CD8-positive, alpha-beta memory T cell (primary cell): ENCODE measurements at regions not wholly inside any gene's neighbourhood (a gene's known extent, or its start where the extent isn't known, plus 50 kb on each side); places are given as distances from the start of the nearest gene placed in this dataset.

ENCODE experiments used
- CTCF ChIA-PET: fragments of 350-600 bp; sonication (Branson Sonifier 250); formaldehyde crosslinking; loops from one replicate; lab custom pipeline; 2021; ENCODE audit warnings: antibody characterized with exemption; lab: Charles Lee
- POLR2A ChIA-PET: fragments of 350-600 bp; sonication (Branson Sonifier 250); formaldehyde crosslinking; loops from one replicate; lab custom pipeline; 2021; ENCODE audit warnings: antibody characterized with exemption; lab: Charles Lee
- DNase-seq, 5 donors: peaks; one replicate each; pipeline versions ENCODE4 v3.0.0 to v3.0.0-alpha.2; 2020 to 2022; ENCODE audit warnings: mixed read lengths in 1 of 5
- H3K27ac ChIP-seq: one replicate; pipeline ENCODE4 v1.7.0; 2013; ENCODE audit warnings: low read depth, mild to moderate bottlenecking, low read length, moderate library complexity
- H3K27me3 ChIP-seq: 2 replicates; pipeline ENCODE4 v1.7.0; 2013; ENCODE audit warnings: low read length, mild to moderate bottlenecking; ENCODE audit not compliant: insufficient read depth, poor library complexity, severe bottlenecking
- H3K36me3 ChIP-seq: 2 replicates; pipeline ENCODE4 v1.7.0; 2013; ENCODE audit warnings: mild to moderate bottlenecking, low read length, moderate library complexity; ENCODE audit not compliant: insufficient read depth
- H3K4me1 ChIP-seq: 2 replicates; pipeline ENCODE4 v1.7.0; 2013; ENCODE audit warnings: mild to moderate bottlenecking, low read length, moderate library complexity; ENCODE audit not compliant: insufficient read depth
- H3K4me3 ChIP-seq: 2 replicates; pipeline ENCODE4 v1.7.0; 2013; ENCODE audit warnings: mild to moderate bottlenecking, low read length
- H3K9me3 ChIP-seq: 2 replicates; pipeline ENCODE4 v1.7.0; 2013; ENCODE audit warnings: mild to moderate bottlenecking, low read length
- H3K27ac Mint-ChIP-seq, 8 donors: one replicate each; pipeline ENCODE4 v1.8.0; 2020 to 2021; ENCODE audit warnings: mixed read lengths in 8 of 8, mild to moderate bottlenecking in 6 of 8, inconsistent platforms in 3 of 8, moderate library complexity in 3 of 8
- H3K27me3 Mint-ChIP-seq, 2 donors: one replicate each; pipeline ENCODE4 v1.8.0; 2020 to 2021; ENCODE audit warnings: mixed read lengths in 2 of 2, mild to moderate bottlenecking in 1 of 2, moderate library complexity in 1 of 2
- H3K36me3 Mint-ChIP-seq, 3 donors: one replicate each; pipeline ENCODE4 v1.8.0; 2020 to 2021; ENCODE audit warnings: mixed read lengths in 3 of 3, inconsistent platforms in 1 of 3, mild to moderate bottlenecking in 1 of 3
- H3K4me1 Mint-ChIP-seq, 3 donors: one replicate each; pipeline ENCODE4 v1.8.0; 2020 to 2021; ENCODE audit warnings: mixed read lengths in 3 of 3, inconsistent platforms in 1 of 3, mild to moderate bottlenecking in 1 of 3
- H3K4me3 Mint-ChIP-seq, 7 donors: one replicate each; pipeline ENCODE4 v1.8.0; 2020 to 2021; ENCODE audit warnings: mixed read lengths in 7 of 7, mild to moderate bottlenecking in 6 of 7, moderate library complexity in 4 of 7, inconsistent platforms in 2 of 7
- H3K9me3 Mint-ChIP-seq, 5 donors: one replicate each; pipeline ENCODE4 v1.8.0; 2020 to 2022; ENCODE audit warnings: mixed read lengths in 5 of 5, mild to moderate bottlenecking in 3 of 5, moderate library complexity in 2 of 5, inconsistent platforms in 1 of 5

DNA sequence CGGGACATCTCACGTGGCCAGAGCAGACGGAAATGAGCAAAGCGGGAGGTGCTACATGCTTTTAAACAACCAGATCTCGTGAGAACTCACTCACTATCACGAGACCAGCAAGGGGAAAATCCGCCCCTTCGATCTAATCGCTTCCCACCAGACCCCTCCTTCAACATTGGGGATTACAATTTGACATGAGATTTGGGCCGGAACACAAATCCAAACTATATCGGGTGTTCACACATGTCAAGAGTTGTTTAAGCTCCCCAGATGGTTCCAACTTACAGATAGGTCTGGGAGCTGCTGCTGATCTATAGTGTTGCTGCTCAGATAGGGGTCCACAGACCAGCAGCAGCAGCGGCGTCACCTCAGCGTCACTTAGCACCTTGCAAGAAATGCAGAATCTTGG is 194.9 kb downstream of the GPAM start:
- Mint-ChIP-seq H3K4me1 (no peaks in the 10 kb centered on the region), H3K27ac (peak overlapping the region in 1 of 8 donors; percentile 65), H3K4me3 (no peak overlapping the region), H3K27me3 (peaks cover 0 to 20% of the 10 kb centered on the region in 2 donors), H3K9me3 (peaks cover 0 to 2% (median 0%) of the 10 kb centered on the region in 5 donors), H3K36me3 (no peaks in the 10 kb centered on the region)
- ChIA-PET CTCF (no interaction called here), POLR2A (no interaction called here)
- Histone ChIP-seq H3K27ac (no peak overlapping the region), H3K27me3 (no peaks in the 10 kb centered on the region), H3K4me1 (no peaks in the 10 kb centered on the region), H3K4me3 (no peak overlapping the region), H3K9me3 (no peaks in the 10 kb centered on the region), H3K36me3 (no peaks in the 10 kb centered on the region)
- no peak for DNase-seq

DNA sequence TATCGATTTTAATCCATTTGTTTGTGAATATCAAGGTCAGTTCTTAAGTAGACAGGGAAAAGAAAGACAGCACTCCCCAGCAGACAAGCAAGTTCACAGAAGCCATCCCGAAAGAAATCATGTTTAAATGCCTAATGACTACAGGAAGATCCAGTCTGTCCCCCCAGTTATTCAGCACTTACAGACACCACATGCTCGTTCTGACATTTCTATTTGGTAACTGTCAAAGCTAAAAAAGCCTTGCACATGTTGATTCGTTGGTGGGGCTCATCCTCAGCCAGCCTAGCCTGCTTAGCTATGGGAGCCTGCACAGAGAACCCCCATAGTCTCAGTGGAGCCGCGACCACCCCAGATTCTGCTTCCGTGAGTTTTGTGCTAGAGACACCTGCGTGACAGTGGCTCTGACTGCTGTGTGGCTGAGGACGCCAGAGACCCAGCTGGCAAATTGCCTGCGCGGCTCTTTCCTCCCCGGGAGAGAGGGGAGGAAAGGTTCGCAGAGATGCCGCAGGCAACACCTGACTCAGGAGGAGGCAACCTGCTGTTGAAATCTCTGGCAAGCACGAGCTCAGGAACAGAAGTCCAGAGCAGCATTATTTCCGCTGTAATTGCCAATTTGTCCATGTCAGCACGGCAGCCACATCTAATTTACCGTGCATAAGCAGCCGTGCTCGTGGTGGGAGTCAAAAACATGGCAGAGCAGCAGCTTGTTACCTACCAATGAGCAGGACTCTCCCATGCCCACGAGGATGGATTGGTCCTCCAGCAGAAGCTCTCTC is 194.2 kb downstream of the GPAM start:
- Histone ChIP-seq H3K27me3 (no peaks in the 10 kb centered on the region), H3K36me3 (no peaks in the 10 kb centered on the region), H3K27ac (no peak overlapping the region), H3K9me3 (no peaks in the 10 kb centered on the region), H3K4me3 (no peak overlapping the region), H3K4me1 (no peaks in the 10 kb centered on the region)
- H3K36me3 Mint-ChIP-seq: no peaks in the 10 kb centered on the region
- no peak for DNase-seq
- H3K4me3 Mint-ChIP-seq: no peak overlapping the region
- ChIA-PET POLR2A (no interaction called here), CTCF (no interaction called here)
- no peak overlapping the region for H3K27ac Mint-ChIP-seq
- H3K9me3 Mint-ChIP-seq: peaks cover 0 to 2% (median 0%) of the 10 kb centered on the region in 5 donors
- peaks cover 0 to 20% of the 10 kb centered on the region in 2 donors for H3K27me3 Mint-ChIP-seq
- H3K4me1 Mint-ChIP-seq: no peaks in the 10 kb centered on the region

DNA sequence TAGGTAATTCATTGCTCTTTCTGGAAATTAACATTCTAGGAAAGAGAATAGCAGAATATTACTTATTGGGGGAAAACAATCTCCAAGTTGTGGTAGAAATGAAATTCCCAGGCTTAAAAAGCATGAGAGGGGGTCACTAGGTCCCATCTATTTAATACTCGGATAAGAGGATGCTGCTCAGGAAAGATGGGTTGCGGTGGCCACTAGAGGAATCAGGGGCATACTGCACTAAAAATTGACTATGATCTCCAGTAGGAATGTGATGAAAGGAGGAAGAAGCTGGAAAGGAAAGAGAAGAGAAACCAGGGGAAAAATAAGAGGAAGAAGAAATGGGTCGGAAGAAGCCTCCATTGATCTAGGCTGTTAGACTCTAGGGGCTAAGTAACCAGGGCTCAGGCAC is 192.8 kb downstream of the GPAM start:
- no peaks in the 10 kb centered on the region for H3K9me3 ChIP-seq
- no peaks in the 10 kb centered on the region for H3K4me1 Mint-ChIP-seq
- POLR2A ChIA-PET: no interaction called here
- peaks cover 0 to 2% (median 0%) of the 10 kb centered on the region in 5 donors for H3K9me3 Mint-ChIP-seq
- no peak for DNase-seq
- no peak overlapping the region for H3K4me3 Mint-ChIP-seq
- no peak overlapping the region for H3K4me3 ChIP-seq
- no peaks in the 10 kb centered on the region for H3K4me1 ChIP-seq
- no peaks in the 10 kb centered on the region for H3K36me3 Mint-ChIP-seq
- no peak overlapping the region for H3K27ac ChIP-seq
- H3K27me3 Mint-ChIP-seq: peaks cover under 1 to 23% of the 10 kb centered on the region in 2 donors
- H3K36me3 ChIP-seq: no peaks in the 10 kb centered on the region
- CTCF ChIA-PET: no interaction called here
- no peak overlapping the region for H3K27ac Mint-ChIP-seq
- H3K27me3 ChIP-seq: no peaks in the 10 kb centered on the region

DNA sequence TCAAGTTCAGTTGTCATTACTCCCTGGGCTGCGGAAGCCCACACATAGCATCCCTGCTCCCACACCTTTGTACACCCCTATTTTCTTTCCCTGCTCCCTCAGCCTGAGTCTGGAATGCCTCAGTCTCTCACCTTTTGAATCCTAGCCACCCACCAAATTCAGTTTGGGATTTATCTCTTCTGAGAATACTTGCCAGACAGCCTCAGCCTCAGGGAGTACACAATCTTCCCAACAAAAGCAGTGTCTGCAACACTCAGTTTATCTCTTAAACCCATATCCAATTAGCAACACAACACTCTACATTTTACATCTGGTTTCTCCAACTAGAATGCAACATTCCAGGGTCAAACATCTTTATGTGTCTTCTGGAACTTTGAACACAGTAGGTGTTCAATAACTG is 190.2 kb downstream of the GPAM start:
- H3K4me1 Mint-ChIP-seq: no peaks in the 10 kb centered on the region
- H3K27me3 Mint-ChIP-seq: peaks cover 3 to 26% of the 10 kb centered on the region in 2 donors
- Histone ChIP-seq H3K27me3 (no peaks in the 10 kb centered on the region), H3K4me1 (no peaks in the 10 kb centered on the region), H3K9me3 (no peaks in the 10 kb centered on the region), H3K36me3 (no peaks in the 10 kb centered on the region), H3K27ac (no peak overlapping the region), H3K4me3 (no peak overlapping the region)
- H3K36me3 Mint-ChIP-seq: no peaks in the 10 kb centered on the region
- H3K4me3 Mint-ChIP-seq: no peak overlapping the region
- DNase-seq: no peak
- peaks cover 0 to 3% (median 2%) of the 10 kb centered on the region in 5 donors for H3K9me3 Mint-ChIP-seq
- ChIA-PET POLR2A (no interaction called here), CTCF (no interaction called here)
- no peak overlapping the region for H3K27ac Mint-ChIP-seq

DNA sequence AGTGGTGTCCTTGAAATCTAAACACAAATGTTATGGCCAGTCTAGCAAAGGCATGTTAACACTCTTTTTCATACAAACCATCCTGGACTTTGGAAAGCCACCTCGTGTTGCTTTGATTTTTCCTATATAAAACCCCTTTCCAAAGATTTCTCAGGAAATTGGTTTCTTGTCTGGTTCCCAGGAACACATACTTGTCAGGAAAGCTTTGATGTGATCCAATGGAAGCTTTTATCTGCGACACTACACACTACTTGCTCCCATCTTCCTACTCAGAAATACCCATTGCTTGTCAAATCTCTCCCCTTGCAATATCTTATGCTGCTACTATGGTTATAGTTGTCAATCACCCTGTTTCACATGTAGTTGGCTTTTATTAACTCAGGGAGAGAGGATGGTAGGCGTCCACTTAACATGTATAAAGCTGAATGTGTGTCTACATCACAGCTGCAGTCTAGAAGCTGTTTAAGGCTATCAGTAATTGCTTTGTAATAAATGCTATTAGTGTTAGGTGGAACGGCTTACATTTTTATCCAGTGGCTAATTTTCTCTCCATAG is 189.6 kb downstream of the GPAM start:
- no peak overlapping the region for H3K4me3 ChIP-seq
- H3K27me3 ChIP-seq: no peaks in the 10 kb centered on the region
- no peak overlapping the region for H3K27ac Mint-ChIP-seq
- no peak overlapping the region for H3K4me3 Mint-ChIP-seq
- H3K4me1 ChIP-seq: no peaks in the 10 kb centered on the region
- no peak overlapping the region for H3K27ac ChIP-seq
- peaks cover 0 to 3% (median 2%) of the 10 kb centered on the region in 5 donors for H3K9me3 Mint-ChIP-seq
- H3K4me1 Mint-ChIP-seq: no peaks in the 10 kb centered on the region
- no peak for DNase-seq
- ChIA-PET POLR2A (no interaction called here), CTCF (no interaction called here)
- H3K36me3 ChIP-seq: no peaks in the 10 kb centered on the region
- no peaks in the 10 kb centered on the region for H3K36me3 Mint-ChIP-seq
- H3K27me3 Mint-ChIP-seq: peaks cover 3 to 28% of the 10 kb centered on the region in 2 donors
- H3K9me3 ChIP-seq: no peaks in the 10 kb centered on the region

DNA sequence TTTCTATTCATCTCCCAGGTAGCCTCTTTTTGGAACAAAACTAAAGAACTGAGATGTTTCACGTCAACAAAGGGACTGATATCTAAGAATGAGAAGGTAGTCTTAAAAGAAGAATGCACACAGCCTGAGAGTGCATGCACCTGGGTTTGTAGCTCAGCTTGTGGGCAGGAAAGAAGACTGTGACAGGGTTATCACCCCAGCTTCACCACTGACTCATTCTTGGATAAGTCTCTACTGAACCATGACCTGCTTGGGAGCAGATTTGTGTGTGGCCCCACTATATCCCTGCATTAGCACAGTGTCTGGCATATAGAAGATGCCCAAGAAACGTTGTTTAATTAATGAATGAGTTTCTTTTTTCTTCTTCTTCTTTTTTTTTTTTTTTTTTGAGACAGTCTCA is 187.5 kb downstream of the GPAM start:
- Histone ChIP-seq H3K36me3 (no peaks in the 10 kb centered on the region), H3K27me3 (no peaks in the 10 kb centered on the region), H3K4me1 (no peaks in the 10 kb centered on the region), H3K27ac (no peak overlapping the region), H3K9me3 (no peaks in the 10 kb centered on the region), H3K4me3 (no peak overlapping the region)
- Mint-ChIP-seq H3K4me3 (no peak overlapping the region), H3K27ac (no peak overlapping the region), H3K27me3 (peaks cover 3 to 21% of the 10 kb centered on the region in 2 donors), H3K9me3 (peaks cover 0 to 3% (median 2%) of the 10 kb centered on the region in 5 donors), H3K36me3 (no peaks in the 10 kb centered on the region), H3K4me1 (no peaks in the 10 kb centered on the region)
- no peak for DNase-seq
- ChIA-PET CTCF (no interaction called here), POLR2A (no interaction called here)

DNA sequence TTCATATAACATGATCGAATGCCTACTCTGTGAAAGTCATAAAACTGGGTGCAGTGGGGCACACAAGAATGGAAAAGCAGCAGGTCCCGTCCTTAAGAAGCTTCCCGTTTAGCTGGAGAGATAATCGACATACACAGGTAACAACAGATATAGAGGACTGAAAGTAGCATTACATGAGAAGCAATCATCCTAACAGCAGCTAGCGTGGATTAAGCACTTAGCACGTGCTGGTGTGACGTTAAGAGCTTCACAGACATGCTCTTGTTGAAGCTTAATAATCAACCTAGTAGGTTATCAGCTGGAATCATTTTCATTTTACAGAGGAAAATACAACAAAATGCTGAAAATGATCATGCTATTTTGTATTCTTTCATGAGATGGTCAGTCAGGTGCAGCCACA is 184.8 kb downstream of the GPAM start:
- H3K36me3 ChIP-seq: no peaks in the 10 kb centered on the region
- no peak overlapping the region for H3K27ac ChIP-seq
- no peak overlapping the region for H3K27ac Mint-ChIP-seq
- H3K27me3 Mint-ChIP-seq: peaks cover 3 to 12% of the 10 kb centered on the region in 2 donors
- H3K9me3 Mint-ChIP-seq: peaks cover 0 to 3% (median 2%) of the 10 kb centered on the region in 5 donors
- H3K9me3 ChIP-seq: no peaks in the 10 kb centered on the region
- no peaks in the 10 kb centered on the region for H3K36me3 Mint-ChIP-seq
- ChIA-PET CTCF (interaction anchor here (0.9 kb wide), 1 partner anchor 15 kb away, joined by 3 read pairs; no protein-coding TSS in a partner anchor), POLR2A (no interaction called here)
- no peak overlapping the region for H3K4me3 ChIP-seq
- H3K4me1 Mint-ChIP-seq: no peaks in the 10 kb centered on the region
- DNase-seq: no peak
- no peak overlapping the region for H3K4me3 Mint-ChIP-seq
- H3K4me1 ChIP-seq: no peaks in the 10 kb centered on the region
- no peaks in the 10 kb centered on the region for H3K27me3 ChIP-seq

DNA sequence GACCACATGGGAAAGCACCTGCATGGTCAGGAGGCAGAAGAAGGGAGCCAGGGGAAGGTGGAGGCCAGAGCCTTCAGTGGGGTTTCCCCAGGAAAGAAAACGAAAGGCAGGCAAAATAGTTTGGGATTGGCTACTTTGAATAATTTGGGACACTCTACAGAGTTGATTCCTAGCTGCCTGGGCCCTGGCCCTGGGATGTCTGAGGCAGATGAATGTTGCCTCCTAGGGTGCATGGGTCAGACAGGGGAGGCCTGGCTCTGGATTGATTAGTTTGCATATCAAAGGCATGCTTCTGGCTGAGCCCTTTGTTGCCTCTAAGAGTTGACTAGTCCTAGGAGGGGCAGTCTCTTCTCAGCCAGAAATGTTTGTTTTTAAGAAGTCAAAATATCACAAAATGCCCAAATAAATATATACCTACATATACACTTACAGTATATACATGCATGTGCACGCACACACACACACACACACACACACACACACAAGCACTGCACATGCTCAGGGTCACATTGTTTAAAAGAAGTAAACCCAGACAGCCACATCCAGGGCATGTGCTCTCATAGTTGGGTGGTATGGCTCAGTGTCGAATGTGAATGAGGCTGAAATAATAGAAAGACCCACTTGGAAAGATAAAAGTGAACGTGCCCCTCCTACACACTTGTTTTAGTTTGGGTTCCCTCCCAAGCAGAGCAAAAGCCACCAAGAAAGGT is 184.2 kb downstream of the GPAM start:
- H3K27ac ChIP-seq: no peak overlapping the region
- ChIA-PET POLR2A (no interaction called here), CTCF (interaction anchor here (0.9 kb wide), 1 partner anchor 15 kb away, joined by 3 read pairs; no protein-coding TSS in a partner anchor)
- no peaks in the 10 kb centered on the region for H3K36me3 Mint-ChIP-seq
- no peak for DNase-seq
- H3K27me3 Mint-ChIP-seq: peaks cover 3 to 12% of the 10 kb centered on the region in 2 donors
- no peak overlapping the region for H3K27ac Mint-ChIP-seq
- H3K9me3 ChIP-seq: no peaks in the 10 kb centered on the region
- H3K9me3 Mint-ChIP-seq: peaks cover 0 to 3% (median 2%) of the 10 kb centered on the region in 5 donors
- no peaks in the 10 kb centered on the region for H3K36me3 ChIP-seq
- H3K4me3 ChIP-seq: no peak overlapping the region
- no peaks in the 10 kb centered on the region for H3K4me1 Mint-ChIP-seq
- H3K4me1 ChIP-seq: no peaks in the 10 kb centered on the region
- H3K27me3 ChIP-seq: no peaks in the 10 kb centered on the region
- H3K4me3 Mint-ChIP-seq: no peak overlapping the region
